HG03064 (cell line): ENCODE measurements at regions not wholly inside any gene's neighbourhood (a gene's known extent, or its start where the extent isn't known, plus 50 kb on each side); places are given as distances from the start of the nearest gene placed in this dataset.

Experiments
- ATAC-seq: cut with Tn5 transposase; IDR thresholded peaks from one replicate; pipeline ENCODE4 v1.9.1; 2021; ENCODE audit warnings: low read depth; ENCODE audit not compliant: unreplicated experiment

DNA sequence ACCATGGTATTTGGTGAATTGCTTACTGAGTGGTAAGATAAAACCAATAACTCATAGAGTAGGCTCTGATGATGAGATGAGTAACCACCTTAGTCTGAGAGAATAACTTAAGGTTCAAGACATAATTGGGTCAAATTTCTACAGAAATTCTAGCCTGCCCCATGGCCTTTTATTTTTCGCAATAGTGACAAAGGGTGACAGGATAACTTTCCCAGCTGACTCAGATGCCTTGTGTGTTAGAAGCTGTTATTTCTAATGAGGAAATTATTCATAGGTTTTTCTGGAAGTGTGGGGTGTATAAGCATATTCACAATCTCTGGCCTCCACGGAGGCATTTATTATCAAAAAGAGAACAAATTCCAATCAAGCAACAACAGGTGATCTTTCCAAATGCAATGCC lies 159.0 kb downstream of the NUP35 start:
- ATAC-seq, result no peak

DNA sequence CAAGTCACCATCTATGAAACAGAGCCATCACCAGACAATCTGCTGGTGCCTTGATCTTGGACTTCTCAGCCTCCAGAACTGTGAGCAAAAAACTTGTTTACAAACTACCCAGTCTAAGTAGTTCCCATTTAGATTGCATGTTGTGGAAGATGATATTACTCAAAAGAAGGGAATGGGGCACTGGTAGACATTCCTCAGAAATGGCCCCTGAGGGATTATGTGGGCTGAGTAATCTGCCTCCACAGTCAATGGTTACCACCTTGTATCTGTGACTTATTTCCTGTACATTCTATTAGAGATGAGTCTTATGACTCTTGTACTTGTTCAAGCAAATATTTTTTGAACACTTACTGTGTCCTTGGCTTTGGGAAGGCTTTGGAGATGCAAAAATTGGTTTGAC lies 160.4 kb downstream of the NUP35 start:
- no peak for ATAC-seq

DNA sequence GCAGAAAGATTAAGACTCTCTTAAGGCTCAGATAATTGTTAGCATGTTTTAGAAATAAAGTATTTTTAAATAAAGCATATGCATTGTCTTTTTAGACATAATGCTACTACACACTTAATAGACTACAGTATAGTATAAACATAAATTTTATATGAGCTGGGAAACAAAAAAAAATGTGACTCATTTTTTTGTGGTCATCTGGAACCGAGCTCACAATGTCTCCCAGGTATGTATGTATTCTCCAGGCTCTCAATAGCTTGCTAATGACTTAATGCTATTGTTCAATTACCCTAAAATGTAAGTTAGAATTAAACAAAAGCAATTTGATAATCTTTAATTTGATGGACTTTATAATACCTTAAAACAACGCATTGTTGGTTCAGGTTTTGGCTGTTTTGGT lies 167.2 kb downstream of the NUP35 start:
- no peak for ATAC-seq

DNA sequence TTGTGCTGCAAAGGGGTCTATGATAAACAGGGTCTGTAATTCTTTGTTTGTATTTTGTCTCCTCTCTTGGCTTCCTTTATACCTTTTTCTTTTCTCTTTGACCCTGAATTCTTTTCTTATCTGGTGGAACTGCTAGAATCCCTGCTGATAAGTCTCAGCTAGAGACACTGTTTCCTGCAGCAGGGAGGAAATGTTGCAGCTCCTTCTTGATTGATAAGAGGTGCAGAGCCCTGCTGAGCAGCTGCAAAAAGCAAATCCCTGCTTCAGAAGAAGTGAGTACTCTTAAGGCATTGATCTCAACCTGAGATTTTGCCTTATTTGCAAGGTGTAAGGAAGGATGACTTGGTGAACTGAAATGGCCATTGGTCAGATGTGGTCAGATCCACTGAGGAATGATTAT lies 167.8 kb downstream of the NUP35 start:
- ATAC-seq, result no peak

DNA sequence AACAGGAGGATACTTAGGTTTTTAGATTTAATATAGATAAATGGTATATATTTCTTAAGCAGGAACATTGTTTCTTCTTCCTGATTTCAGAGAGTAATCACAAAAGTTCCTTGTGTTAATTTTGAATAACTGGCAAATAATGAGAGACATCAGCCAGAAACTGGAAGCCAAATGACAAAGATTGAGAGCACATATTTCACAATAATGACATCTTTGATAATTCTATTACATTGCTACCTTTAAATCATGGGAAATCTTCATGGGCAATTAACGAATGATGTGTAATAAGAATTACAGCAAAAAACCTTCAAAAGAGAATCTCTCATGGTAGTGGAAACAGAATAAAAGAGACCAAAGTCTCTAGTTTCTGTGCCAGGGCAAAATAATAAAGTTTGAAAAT lies 215.1 kb downstream of the NUP35 start:
- ATAC-seq, result no peak

DNA sequence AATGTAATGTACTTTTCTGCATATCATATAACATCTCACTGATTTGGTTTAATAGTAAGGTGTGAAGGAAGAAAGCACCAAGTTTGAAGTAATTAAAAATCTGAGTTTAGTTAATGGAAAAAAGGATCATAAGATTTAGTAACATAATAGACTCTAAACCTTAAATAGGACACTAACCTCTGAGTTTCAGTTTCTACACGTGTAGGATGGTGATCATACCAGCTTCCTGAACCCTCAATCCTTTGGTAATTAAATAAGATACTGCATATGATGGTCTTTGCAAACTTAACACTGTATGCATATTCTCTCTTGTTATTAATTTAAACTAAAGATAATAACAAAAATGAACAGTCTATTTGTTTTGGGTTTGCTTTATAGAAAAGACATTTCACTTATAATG lies 216.8 kb downstream of the NUP35 start:
- no peak for ATAC-seq

DNA sequence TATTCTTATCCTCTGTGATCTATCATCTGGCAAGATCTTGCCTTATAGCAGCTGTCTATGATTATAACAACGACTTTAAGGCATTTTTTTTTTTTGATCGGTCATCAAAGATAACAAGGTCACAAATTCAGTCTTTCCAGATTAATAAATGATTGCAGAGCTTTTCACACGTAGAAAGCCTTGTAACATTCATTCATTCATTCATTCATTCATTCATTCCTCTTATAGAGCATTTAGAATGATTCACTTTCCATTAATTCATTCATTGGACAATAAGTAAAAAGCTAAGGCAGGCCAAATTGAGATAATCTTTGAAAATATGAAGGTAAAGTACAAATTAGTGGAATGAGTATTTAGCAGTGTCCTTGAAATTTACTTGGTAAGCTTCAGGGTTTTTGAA lies 223.7 kb downstream of the NUP35 start:
- ATAC-seq, result no peak

DNA sequence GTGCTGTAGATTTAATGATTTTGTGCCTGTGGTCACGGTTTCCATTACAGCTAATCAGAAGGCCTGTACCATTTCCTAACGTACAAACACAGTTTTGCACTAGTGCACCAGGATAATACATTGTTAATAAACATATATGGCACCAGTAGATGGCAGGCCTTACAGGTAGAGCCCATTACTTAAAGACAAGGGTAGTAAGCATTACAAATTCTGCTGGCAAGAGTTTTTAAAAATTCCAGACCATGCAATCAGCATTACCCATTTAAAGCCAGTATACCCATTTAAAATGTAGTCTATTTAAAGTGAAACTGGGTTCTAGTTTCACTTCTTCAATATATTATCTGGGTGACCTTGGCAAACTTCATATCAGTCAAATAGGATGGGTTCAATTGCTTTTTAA lies 224.2 kb downstream of the NUP35 start:
- no peak for ATAC-seq

DNA sequence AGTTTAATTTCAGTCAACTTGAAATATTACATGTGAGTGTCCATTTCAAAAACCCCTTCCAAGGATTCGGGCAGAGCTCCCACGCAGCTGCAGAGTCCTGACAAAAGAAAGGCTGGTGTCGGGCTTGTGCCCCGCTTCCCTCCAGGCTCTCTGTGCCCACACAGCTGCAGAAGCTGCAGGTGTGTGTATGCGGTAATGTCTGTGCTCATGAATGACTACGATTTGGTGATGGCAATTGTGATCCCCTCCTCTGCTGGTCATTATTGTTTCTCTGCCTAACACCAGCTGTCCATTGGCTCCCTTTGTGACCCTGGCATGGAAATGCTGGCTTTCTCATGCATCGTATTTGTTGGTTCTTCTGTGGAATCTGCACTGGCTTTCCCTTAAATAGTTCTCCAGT lies 224.8 kb downstream of the NUP35 start:
- ATAC-seq, result no peak

DNA sequence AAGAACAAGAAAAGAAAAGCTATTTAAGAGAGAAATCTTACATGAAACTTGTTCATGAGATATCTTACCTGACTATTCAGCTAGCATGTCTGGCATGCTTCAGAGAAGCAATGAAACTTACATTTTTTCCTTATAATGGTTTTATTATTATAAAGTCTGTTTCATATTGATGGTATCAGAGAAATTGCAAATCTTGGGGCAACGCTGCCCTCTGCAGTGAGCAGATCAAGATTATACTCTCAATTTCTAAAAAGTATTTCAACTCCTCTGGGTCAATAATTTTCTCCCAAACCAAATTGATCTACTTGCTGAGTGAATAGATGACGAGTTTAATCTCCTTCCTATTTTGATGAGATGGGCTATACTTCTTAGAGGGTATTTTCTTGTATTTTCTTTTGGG lies 235.6 kb downstream of the NUP35 start:
- ATAC-seq, result no peak

DNA sequence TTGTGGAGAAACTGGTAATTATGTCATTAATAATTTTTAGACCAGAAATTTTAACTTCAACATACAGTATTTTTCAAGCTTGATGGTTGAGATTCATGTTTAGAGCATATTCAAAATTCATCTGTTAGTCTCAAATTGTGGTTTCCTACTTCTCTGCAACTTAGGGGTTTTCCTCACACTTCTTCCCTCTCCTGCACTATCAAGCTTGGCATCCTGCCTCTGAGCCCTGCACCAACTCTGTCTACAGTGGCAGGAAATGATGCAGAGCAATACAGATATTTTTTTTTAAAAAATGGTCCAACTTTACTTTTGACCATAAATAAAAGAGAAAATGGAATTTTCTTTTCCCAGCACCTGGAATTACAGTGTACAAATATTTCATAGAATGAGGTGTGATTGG lies 247.3 kb downstream of the NUP35 start:
- no peak for ATAC-seq

DNA sequence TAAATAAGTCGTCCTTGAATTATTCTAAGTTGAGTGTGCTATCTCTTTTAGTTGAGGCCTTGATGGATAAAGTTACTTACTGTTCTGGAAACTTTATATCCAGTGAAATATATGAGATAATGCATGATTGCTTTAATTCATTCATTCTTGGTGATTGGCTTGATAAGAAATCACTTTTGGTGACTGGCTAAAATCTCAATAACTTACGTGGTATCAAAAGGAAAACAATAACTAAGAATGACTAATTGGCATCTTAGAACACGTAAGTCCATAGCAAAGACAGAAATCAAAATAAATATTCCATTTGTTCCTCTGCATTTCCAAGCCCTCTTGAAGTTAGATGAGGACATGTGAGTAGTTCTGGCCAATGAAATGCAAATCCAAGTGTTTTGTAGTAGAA lies 251.6 kb downstream of the NUP35 start:
- no peak for ATAC-seq

DNA sequence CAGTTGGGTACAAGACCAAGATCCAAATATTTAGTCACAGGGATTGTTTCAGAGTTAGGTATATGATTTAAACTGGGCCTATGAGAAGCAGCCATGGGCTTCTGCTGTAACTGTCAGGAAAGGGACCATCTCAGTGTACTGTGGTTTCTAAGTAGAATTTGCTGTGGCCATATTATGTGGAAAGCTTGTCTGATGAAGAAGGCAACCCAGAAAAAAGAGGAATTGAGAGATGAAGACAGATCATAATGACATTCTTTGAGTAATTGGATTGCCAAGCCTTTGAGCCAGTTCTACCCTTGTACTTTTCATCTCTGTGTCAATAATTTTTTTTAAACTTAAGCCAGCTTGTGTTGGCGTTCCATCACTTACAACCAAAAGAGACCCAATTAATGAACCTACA lies 259.6 kb downstream of the NUP35 start:
- no peak for ATAC-seq

DNA sequence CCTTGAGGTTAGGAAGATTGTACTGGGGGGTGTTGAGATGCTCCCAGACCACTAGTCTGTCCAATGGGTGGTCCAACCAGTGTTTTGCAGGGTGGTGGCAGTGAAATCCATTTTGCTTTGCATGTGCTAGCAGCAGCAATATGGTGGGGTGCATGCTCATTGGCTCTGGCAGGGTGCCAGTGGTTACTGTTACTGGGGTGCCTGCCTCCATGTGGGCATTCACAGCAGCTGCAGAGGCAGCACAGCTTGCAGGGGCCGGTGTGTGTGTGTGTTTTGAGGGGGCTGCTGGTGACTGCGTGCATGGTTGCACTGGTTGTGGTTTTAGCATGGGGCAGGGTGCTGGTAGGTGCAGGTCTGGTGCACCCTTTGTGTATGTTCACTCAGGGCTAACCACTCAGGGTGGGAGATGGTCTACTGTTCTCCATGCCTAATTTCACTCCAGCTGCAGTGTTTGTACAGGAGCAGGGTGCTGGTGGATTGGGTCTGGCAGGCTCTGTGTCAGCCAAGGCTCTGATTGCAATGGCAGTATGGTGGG lies 265.4 kb downstream of the NUP35 start:
- no peak for ATAC-seq

DNA sequence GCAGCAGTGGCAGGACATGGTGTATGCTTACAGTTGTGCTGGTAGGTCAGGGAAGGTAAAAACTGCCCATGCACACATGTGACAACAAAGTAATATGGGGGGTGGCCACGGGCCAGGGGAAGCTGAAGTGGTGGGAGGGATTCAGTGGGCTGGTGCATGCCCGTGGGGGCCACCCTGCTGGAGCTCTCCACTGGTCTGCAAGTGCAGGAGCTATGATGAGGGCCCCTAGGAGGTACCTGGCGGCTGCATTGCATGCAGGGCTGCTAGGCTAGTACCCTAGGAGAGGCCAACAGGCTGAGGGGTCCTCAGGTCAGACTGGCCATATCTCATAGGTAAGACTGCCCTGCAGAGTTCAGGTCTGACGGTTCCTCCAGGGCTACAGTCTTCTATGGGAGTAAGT lies 265.9 kb downstream of the NUP35 start:
- no peak for ATAC-seq

DNA sequence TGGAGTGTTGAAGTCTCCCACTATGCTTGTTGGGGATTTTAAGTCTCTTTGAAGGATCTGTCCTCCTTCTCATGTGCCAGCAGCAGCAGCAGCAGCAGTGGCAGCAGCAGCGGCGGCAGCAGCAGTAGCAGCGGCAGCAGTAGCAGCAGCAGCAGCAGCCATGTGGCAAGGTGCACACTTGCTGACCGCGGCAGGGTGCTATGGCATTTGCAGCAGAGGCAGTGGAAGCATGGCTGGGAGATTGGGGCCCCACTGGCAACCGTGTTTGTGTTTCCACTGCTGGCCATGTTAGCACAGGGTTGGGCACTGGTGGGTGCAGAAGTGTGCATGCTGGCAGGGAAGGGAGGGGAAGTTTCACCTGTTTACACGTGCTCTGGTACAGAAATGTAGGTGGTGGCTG lies 280.1 kb downstream of the NUP35 start:
- ATAC-seq, result no peak

DNA sequence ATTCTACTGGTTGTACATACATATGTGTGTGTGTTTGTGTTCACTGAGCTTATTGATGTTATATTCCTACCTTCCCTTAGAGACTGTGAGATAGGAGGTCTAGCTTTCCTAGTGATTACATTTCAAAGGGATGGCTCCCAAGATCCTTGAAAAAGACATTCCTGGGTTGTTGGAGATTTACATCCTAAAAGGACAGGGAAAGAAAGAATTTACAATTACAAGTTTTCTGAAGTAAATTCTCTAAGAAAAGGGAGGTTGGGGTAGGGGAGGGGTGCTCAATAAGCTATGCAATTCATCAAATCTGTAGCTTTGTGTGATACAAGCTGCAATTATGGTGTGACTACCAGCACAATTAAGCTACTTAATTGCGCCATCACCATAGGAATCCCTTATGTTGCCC lies 284.3 kb downstream of the NUP35 start:
- ATAC-seq, result no peak

DNA sequence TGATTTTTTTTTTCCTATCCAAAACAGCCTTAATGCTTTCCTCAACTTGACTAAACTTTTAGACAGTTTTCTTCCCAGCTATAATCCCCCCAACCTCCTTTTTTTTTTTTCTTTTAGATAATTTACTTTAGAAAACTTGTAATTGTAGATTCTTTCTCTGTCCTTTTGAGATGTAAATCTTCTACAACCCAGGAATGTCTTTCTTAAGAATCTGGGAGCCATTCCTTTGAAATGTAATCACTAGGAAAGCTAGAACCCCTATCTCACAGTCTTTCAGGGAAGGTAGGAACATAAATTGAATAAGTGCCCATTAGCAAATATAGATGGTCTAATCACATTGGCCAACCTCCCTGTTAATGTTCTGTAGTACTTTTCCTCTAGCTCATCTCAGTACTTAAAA lies 285.4 kb downstream of the NUP35 start:
- ATAC-seq, result no peak

DNA sequence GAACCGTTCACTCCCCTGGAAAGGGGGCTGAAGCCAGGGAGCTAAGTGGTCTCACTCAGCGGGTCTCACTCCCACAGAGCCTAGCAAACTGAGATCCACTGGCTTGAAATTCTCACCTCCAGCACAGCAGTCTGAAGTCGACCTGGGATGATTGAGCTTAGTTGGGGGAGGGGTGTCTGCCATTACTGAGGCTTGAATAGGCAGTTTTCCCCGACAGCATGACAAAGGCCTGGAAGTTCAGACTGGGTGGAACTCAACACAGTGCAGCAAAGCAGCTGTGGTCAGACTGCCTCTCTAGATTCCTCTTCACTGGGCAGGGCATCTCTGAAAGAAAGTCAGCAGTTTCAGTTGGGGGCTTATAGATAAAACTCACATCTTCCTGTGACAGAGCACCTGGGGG lies 292.5 kb downstream of the NUP35 start:
- no peak for ATAC-seq

DNA sequence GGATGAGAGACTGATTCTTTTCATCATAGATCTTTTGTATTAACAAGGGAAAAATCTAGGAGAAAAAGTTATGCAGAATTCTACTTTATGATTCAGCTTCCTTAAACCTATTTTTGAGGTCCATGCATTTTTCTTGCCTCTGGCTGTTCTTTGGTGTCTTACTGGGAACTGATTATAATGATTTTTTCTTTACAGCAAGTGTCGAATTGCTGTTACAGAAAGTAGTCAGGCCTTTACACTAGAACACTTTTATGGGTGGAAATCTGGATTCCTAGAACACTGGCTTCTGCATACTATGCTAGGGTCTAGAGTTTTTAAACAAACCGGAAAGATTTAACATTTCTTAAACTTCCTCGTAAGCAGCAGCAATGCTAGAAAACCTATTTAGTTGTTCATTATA lies 302.6 kb downstream of the NUP35 start:
- no peak for ATAC-seq

DNA sequence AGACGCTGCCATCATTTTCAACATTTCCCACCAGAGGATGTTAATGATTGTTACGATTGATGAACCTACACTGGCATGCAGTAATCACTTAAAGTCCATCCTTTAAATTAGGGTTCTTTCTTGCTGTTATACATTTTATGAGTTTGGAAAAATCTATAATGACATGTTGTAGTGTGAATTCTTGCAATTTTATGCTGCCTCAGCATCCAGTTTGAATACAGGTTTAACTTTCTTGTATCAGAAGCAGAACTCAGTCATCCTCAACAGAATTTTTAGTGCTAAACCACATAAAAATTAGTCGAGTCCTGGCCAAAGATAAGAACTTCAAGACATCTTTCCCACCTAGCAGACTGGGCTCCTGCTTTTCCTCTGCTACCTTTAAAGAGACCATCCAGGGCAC lies 303.3 kb downstream of the NUP35 start:
- no peak for ATAC-seq

DNA sequence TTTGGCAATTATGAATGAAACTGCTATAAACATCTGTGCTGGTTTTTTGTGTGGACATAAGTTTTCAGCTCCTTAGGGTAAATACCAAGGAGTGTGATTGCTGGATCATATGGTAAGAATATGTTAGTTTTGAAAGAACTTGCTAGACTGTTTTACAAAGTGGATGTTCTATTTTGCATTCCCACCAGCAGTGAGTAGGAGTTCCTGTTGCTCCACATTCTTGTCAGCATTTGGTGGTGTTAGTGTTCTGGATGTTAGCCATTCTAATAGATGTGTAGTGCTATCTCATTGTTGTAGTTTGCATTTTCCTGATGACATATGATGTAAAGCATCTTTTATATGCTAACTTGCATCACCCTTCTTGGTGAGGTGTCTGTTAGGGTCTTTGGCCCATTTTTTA lies 304.6 kb downstream of the NUP35 start:
- ATAC-seq, result no peak

DNA sequence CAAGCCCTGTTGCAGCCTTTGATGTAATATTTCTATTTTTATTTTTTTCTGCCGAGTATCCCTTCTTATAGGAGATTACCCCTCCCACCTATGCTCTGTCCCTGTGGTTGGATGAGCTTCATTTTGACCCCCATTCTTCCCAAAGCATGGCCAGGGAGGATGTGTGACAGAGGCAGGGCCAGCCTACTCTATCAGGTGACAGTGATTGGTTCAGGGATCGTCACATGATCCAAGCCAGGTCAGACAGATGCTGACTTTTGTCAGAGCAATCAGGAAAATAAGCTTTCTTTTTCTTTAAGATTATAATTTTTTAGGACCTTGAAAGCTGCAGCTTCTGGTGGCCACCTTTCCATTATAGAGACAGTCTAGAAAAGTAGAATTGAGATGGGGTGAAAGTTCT lies 314.3 kb downstream of the NUP35 start:
- ATAC-seq, result no peak

DNA sequence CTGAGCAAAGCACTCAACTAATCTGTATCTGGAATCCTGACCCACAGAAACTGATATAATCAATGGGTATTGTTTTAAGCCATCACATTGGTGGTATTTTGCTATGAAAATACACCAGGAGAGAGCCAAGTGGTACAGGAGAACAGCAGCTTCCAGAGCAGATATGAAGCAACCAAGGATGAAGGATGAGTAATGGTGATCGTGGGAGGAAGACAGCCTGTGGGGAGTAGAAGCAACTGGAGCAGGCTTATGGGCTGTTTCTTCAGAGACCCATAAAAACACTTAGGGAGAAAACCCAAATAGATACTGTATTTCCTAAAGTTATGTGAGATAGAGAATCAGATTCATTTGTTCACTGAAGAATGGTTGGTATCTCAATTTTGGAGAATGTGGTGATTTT lies 330.8 kb downstream of the NUP35 start:
- no peak for ATAC-seq
